CD4-positive, alpha-beta T cell treated with Interferon alpha-2 for 1 hour (primary cell): ENCODE measurements at regions not wholly inside any gene's neighbourhood (a gene's known extent, or its start where the extent isn't known, plus 50 kb on each side); places are given as distances from the start of the nearest gene placed in this dataset.

Experiments
- DNase-seq, 2 donors: peaks; one replicate each; pipeline ENCODE4 v3.0.0-alpha.2; 2020 to 2022

- DNase-seq, result no peak
These were observed 654.1 kb downstream of the PTPRC start for GRCh38 chr1:199292896-199293295.

GRCh38 chr1:199295107-199295506 is 656.3 kb downstream of the PTPRC start:
- no peak for DNase-seq

GRCh38 chr1:199297174-199297573 is 658.3 kb downstream of the PTPRC start:
- DNase-seq, result no peak

GRCh38 chr1:199297887-199298286 is 659.0 kb downstream of the PTPRC start:
- no peak for DNase-seq

GRCh38 chr1:199298825-199299224 is 660.0 kb downstream of the PTPRC start:
- no peak for DNase-seq

GRCh38 chr1:199301472-199302217 is 662.8 kb downstream of the PTPRC start:
- no peak for DNase-seq

GRCh38 chr1:199302554-199302953 is 663.7 kb downstream of the PTPRC start:
- no peak for DNase-seq

- no peak for DNase-seq
These were observed 664.2 kb downstream of the PTPRC start for GRCh38 chr1:199303035-199303434.

GRCh38 chr1:199305053-199305452 is 666.2 kb downstream of the PTPRC start:
- DNase-seq, result no peak

- DNase-seq, result no peak
These were observed 668.8 kb downstream of the PTPRC start for GRCh38 chr1:199307496-199308264.

GRCh38 chr1:199308349-199308846 is 669.6 kb downstream of the PTPRC start:
- no peak for DNase-seq

- no peak for DNase-seq
These were observed 671.9 kb downstream of the PTPRC start for GRCh38 chr1:199310708-199311107.

- no peak for DNase-seq
These were observed 672.8 kb downstream of the PTPRC start for GRCh38 chr1:199311478-199312262.

- no peak for DNase-seq
These were observed 673.8 kb downstream of the PTPRC start for GRCh38 chr1:199312626-199313025.

GRCh38 chr1:199313444-199313843 is 674.6 kb downstream of the PTPRC start:
- no peak for DNase-seq

GRCh38 chr1:199319341-199319740 is 680.5 kb downstream of the PTPRC start:
- DNase-seq, result no peak

- no peak for DNase-seq
These were observed 683.4 kb downstream of the PTPRC start for GRCh38 chr1:199322278-199322677.

GRCh38 chr1:199333180-199333579 is 694.3 kb upstream of the NR5A2 start:
- no peak for DNase-seq

GRCh38 chr1:199335496-199335895 is 692.0 kb upstream of the NR5A2 start:
- DNase-seq, result no peak

- DNase-seq, result no peak
These were observed 690.5 kb upstream of the NR5A2 start for GRCh38 chr1:199336745-199337640.

GRCh38 chr1:199338760-199339159 is 688.8 kb upstream of the NR5A2 start:
- no peak for DNase-seq

- no peak for DNase-seq
These were observed 675.2 kb upstream of the NR5A2 start for GRCh38 chr1:199352351-199352750.
